HUES48 (cell line): ENCODE measurements at regions not wholly inside any gene's neighbourhood (a gene's known extent, or its start where the extent isn't known, plus 50 kb on each side); places are given as distances from the start of the nearest gene placed in this dataset.
"Not testable (repeated sequence)": the region's sequence is repeated elsewhere in the genome, so short reads cannot be mapped to it uniquely, and the experiment has no call there.

Experiments
- H3K27ac ChIP-seq: one replicate; pipeline ENCODE4 v1.7.0; 2013; ENCODE audit warnings: low read depth, low read length, inconsistent platforms
- H3K27me3 ChIP-seq: 2 replicates; pipeline ENCODE4 v1.6.1; 2013; ENCODE audit warnings: mild to moderate bottlenecking, low read length; ENCODE audit not compliant: control insufficient read depth, insufficient read depth
- H3K36me3 ChIP-seq: 2 replicates; pipeline ENCODE4 v1.6.1; 2013; ENCODE audit warnings: low read length; ENCODE audit not compliant: control insufficient read depth, insufficient read depth
- H3K4me1 ChIP-seq: 2 replicates; pipeline ENCODE4 v1.6.1; 2013; ENCODE audit warnings: mild to moderate bottlenecking, low read length; ENCODE audit not compliant: control insufficient read depth, insufficient read depth
- H3K4me3 ChIP-seq: 2 replicates; pipeline ENCODE4 v1.5.1; 2013; ENCODE audit warnings: mild to moderate bottlenecking, low read depth, low read length
- H3K9ac ChIP-seq: 2 replicates; pipeline ENCODE4 v1.6.1; 2013; ENCODE audit warnings: mild to moderate bottlenecking, low read depth, low read length, moderate library complexity
- H3K9me3 ChIP-seq: 2 replicates; pipeline ENCODE4 v1.6.1; 2013; ENCODE audit warnings: low read length; ENCODE audit not compliant: control insufficient read depth, insufficient read depth

GRCh38 chr19:22517496-22518411 is 95.6 kb upstream of the ZNF98 start:
- Histone ChIP-seq H3K36me3 (no peaks in the 10 kb centered on the region), H3K27ac (no peak overlapping the region), H3K27me3 (no peaks in the 10 kb centered on the region), H3K4me1 (no peaks in the 10 kb centered on the region), H3K4me3 (no peak overlapping the region), H3K9ac (no peak overlapping the region), H3K9me3 (peaks cover 82% of the 10 kb centered on the region)

DNA sequence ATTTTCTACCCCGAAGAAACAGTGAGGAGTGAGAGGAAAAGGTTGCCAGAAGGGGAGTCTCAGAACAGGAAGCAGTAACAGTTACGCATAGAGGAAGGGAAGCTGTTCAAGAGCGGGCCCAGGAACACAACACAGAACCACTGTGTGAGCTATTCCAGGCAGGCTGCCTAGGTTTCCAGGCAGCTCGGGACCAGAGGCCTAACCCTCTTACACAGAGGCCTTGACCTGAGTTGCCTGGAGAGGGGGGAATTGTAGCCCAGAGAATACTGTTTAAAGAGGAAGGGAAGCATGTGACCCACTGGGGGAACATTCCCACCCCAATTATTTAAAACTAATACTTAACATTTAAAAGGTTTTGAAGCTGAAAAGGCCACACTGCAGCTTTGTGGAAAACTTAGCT is 93.3 kb upstream of the ZNF98 start:
- H3K4me1 ChIP-seq: no peaks in the 10 kb centered on the region
- H3K36me3 ChIP-seq: no peaks in the 10 kb centered on the region
- H3K27me3 ChIP-seq: no peaks in the 10 kb centered on the region
- no peak overlapping the region for H3K27ac ChIP-seq
- H3K9ac ChIP-seq: no peak overlapping the region
- H3K9me3 ChIP-seq: peaks cover 87% of the 10 kb centered on the region
- no peak overlapping the region for H3K4me3 ChIP-seq

- no peaks in the 10 kb centered on the region for H3K27me3 ChIP-seq
- H3K9ac ChIP-seq: no peak overlapping the region
- H3K9me3 ChIP-seq: peaks cover 91% of the 10 kb centered on the region
- H3K27ac ChIP-seq: no peak overlapping the region
- H3K36me3 ChIP-seq: no peaks in the 10 kb centered on the region
- no peak overlapping the region for H3K4me3 ChIP-seq
- H3K4me1 ChIP-seq: no peaks in the 10 kb centered on the region
Measured at GRCh38 chr19:22503524-22503923, 81.4 kb upstream of the ZNF98 start.

GRCh38 chr19:22502766-22503165 is 80.6 kb upstream of the ZNF98 start:
- peaks cover 90% of the 10 kb centered on the region for H3K9me3 ChIP-seq
- H3K4me3 ChIP-seq: no peak overlapping the region
- H3K36me3 ChIP-seq: no peaks in the 10 kb centered on the region
- H3K9ac ChIP-seq: no peak overlapping the region
- no peaks in the 10 kb centered on the region for H3K27me3 ChIP-seq
- H3K4me1 ChIP-seq: no peaks in the 10 kb centered on the region
- no peak overlapping the region for H3K27ac ChIP-seq

DNA sequence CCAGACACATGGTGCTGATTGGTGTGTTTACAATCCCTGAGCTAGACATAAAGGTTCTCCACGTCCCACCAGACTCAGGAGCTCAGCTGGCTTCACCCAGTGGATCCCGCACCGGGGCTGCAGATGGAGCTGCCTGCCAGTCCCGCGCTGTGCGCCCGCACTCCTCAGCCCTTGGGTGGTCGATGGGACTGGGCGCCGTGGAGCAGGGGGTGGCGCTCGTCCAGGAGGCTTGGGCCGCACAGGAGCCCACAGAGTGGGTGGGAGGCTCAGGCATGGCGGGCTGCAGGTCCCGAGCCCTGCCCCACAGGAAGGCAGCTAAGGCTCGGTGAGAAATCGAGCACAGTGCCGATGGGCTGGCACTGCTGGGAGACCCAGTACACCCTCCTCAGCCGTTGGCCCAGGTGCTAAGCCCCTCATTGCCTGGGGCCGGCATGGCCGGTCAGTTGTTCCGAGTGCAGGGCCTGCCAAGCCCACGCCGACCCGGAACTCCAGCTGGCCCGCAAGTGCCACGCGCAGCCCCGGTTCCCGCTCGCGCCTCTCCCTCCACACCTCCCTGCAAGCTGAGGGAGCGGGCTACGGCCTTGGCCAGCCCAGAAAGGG is 76.8 kb upstream of the ZNF98 start:
- H3K9me3 ChIP-seq: peaks cover 92% of the 10 kb centered on the region
- not testable (repeated sequence) for H3K36me3 ChIP-seq, H3K27ac ChIP-seq, H3K4me3 ChIP-seq, H3K9ac ChIP-seq, H3K4me1 ChIP-seq, H3K27me3 ChIP-seq

GRCh38 chr19:22491746-22492145 is 69.6 kb upstream of the ZNF98 start:
- H3K9ac ChIP-seq: no peak overlapping the region
- peaks cover 99% of the 10 kb centered on the region for H3K9me3 ChIP-seq
- no peaks in the 10 kb centered on the region for H3K36me3 ChIP-seq

GRCh38 chr19:22483514-22483913 is 61.4 kb upstream of the ZNF98 start:
- not testable (repeated sequence) for H3K4me3 ChIP-seq
- H3K9me3 ChIP-seq: peaks cover 93% of the 10 kb centered on the region

More at GRCh38 chr19:22491746-22492145, 69.6 kb upstream of the ZNF98 start:
- no peak overlapping the region for H3K27ac ChIP-seq
- no peaks in the 10 kb centered on the region for H3K27me3 ChIP-seq
- H3K4me3 ChIP-seq: 0 out of 2 replicates have a peak overlapping the region, but pooled peaks have one; percentile 17
- no peaks in the 10 kb centered on the region for H3K4me1 ChIP-seq

DNA sequence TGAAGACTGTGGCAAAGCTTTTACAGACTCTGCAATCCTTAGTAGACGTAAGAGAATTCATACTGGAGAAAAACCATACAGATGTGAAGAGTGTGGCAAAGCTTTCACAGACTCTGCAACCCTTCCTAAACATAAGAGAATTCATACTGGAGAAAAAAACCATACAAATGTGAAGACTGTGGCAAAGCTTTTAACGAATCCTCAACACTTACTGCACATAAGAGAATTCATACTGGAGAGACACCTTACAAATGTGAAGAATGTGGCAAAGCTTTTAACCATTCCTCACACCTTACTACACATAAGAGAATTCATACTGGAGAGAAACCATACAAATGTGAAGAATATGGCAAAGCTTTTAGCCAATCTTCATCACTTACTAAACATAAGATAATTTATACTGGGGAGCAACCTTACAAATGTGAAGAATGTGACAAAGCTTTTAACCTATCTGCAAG is 50.1 kb upstream of the ZNF98 start:
- no peaks in the 10 kb centered on the region for H3K4me1 ChIP-seq
- H3K9me3 ChIP-seq: peaks cover 98% of the 10 kb centered on the region
- H3K27me3 ChIP-seq: no peaks in the 10 kb centered on the region
- no peak overlapping the region for H3K27ac ChIP-seq
- no peak overlapping the region for H3K9ac ChIP-seq
- H3K36me3 ChIP-seq: no peaks in the 10 kb centered on the region
- H3K4me3 ChIP-seq: no peak overlapping the region

More at GRCh38 chr19:22483514-22483913, 61.4 kb upstream of the ZNF98 start:
- H3K36me3 ChIP-seq, H3K4me1 ChIP-seq, H3K9ac ChIP-seq, H3K27me3 ChIP-seq, H3K27ac ChIP-seq: not testable (repeated sequence)
